CD4-positive, alpha-beta T cell treated with Interleukin-17A for 1 hour (primary cell): ENCODE measurements at regions not wholly inside any gene's neighbourhood (a gene's known extent, or its start where the extent isn't known, plus 50 kb on each side); places are given as distances from the start of the nearest gene placed in this dataset.

Experiments
- DNase-seq: peaks from one replicate; pipeline ENCODE4 v3.0.0-alpha.2; 2020

- no peak for DNase-seq
Observed at GRCh38 chr22:48449466-48450187, 1378.0 kb downstream of the BRD1 start.

- DNase-seq: no peak
Observed at GRCh38 chr22:48448821-48449220, 1378.9 kb downstream of the BRD1 start.

- no peak for DNase-seq
Observed at GRCh38 chr22:48445113-48445827, 1382.4 kb downstream of the BRD1 start.

- no peak for DNase-seq
Observed at GRCh38 chr22:48444320-48445112, 1383.2 kb downstream of the BRD1 start.

- DNase-seq: no peak
Observed at GRCh38 chr22:48443680-48444079, 1384.0 kb downstream of the BRD1 start.

GRCh38 chr22:48442663-48443062 is 1385.0 kb downstream of the BRD1 start:
- DNase-seq: no peak

- no peak for DNase-seq
Observed at GRCh38 chr22:48441553-48441850, 1386.2 kb downstream of the BRD1 start.

- no peak for DNase-seq
Observed at GRCh38 chr22:48440673-48441552, 1386.8 kb downstream of the BRD1 start.

GRCh38 chr22:48440176-48440575 is 1387.5 kb downstream of the BRD1 start:
- DNase-seq: no peak

GRCh38 chr22:48439560-48440135 is 1388.0 kb downstream of the BRD1 start:
- no peak for DNase-seq

GRCh38 chr22:48438800-48439559 is 1388.7 kb downstream of the BRD1 start:
- no peak for DNase-seq

GRCh38 chr22:48438096-48438495 is 1389.6 kb downstream of the BRD1 start:
- no peak for DNase-seq

- no peak for DNase-seq
Observed at GRCh38 chr22:48436201-48436931, 1391.3 kb downstream of the BRD1 start.

- DNase-seq: no peak
Observed at GRCh38 chr22:48434868-48435250, 1392.8 kb downstream of the BRD1 start.

- no peak for DNase-seq
Observed at GRCh38 chr22:48434156-48434867, 1393.4 kb downstream of the BRD1 start.

- no peak for DNase-seq
Observed at GRCh38 chr22:48433647-48434046, 1394.0 kb downstream of the BRD1 start.

- DNase-seq: no peak
Observed at GRCh38 chr22:48432781-48433518, 1394.7 kb downstream of the BRD1 start.

- no peak for DNase-seq
Observed at GRCh38 chr22:48431536-48432315, 1395.9 kb downstream of the BRD1 start.

- DNase-seq: no peak
Observed at GRCh38 chr22:48431014-48431413, 1396.7 kb downstream of the BRD1 start.
